HCT116 (cell line): ENCODE measurements at regions not wholly inside any gene's neighbourhood (a gene's known extent, or its start where the extent isn't known, plus 50 kb on each side); places are given as distances from the start of the nearest gene placed in this dataset.

ENCODE experiments used
- ATAC-seq: fragments of 200-7000 bp; cut with Tn5 transposase; 2 replicates; pipeline ENCODE4 v1.9.1; 2020; ENCODE audit warnings: mild to moderate bottlenecking, moderate library complexity
- BruUV-seq: library from RNA; stranded (reverse); fragments of 400-500 nt; replicated peaks from 2 replicates; lab custom pipeline; 2021; lab: Mats Ljungman, UMichigan
- CTCF ChIA-PET: fragments of 300-600 bp; sonication (Branson Sonifier 250); formaldehyde crosslinking; loops from one replicate; lab custom pipeline; 2021; ENCODE audit warnings: antibody characterized with exemption; lab: Charles Lee
- POLR2A ChIA-PET: fragments of 300-600, 350-600 bp; sonication (Branson Sonifier 250); formaldehyde crosslinking; loops from one replicate; lab custom pipeline; 2021; ENCODE audit warnings: antibody characterized with exemption; lab: Charles Lee
- RAD21 ChIA-PET, 2 experiments: fragments of 300-600 bp; sonication (Branson Sonifier 250); formaldehyde crosslinking; loops; one replicate each; lab custom pipeline; 2023; ENCODE audit warnings: low total read pairs in 2 of 2; ENCODE audit not compliant: uncharacterized antibody in 2 of 2, unreplicated experiment in 2 of 2, low non-redundant PET in 1 of 2; lab: Charles Lee
- DNase-seq: peaks from one replicate; pipeline ENCODE4 v3.0.0-alpha.2; 2010; ENCODE audit warnings: low read depth, low spot score
- H2AFZ ChIP-seq: fragments of 200-600 bp; shearing (Covaris generic), sonication (generic); 2 replicates; pipeline ENCODE4 v1.6.1; 2017; ENCODE audit warnings: low read depth, mixed run types, mixed read lengths, antibody characterized with exemption, low read length; ENCODE audit not compliant: poor library complexity, severe bottlenecking
- H3K27ac ChIP-seq: 2 replicates; pipeline ENCODE4 v1.5.1; 2012; ENCODE audit warnings: low read depth, low read length
- H3K27me3 ChIP-seq: fragments of 200-600 bp; sonication (generic); 2 replicates; pipeline ENCODE4 v1.6.1; 2016; ENCODE audit warnings: mixed run types, low read length, mixed read lengths; ENCODE audit not compliant: insufficient read depth
- H3K36me3 ChIP-seq, 2 experiments: fragments of 200-500 bp in 1 of 2; fragments of 200-600 bp in 1 of 2; sonication (Bioruptor generic) in 1 of 2; sonication (generic) in 1 of 2; 2 replicates each; pipeline versions ENCODE4 v1.5.1 to v1.6.1; 2014 to 2016; ENCODE audit warnings: low read length in 2 of 2, inconsistent platforms in 1 of 2, mixed read lengths in 1 of 2, mixed run types in 1 of 2; ENCODE audit not compliant: insufficient read depth in 2 of 2, control insufficient read depth in 1 of 2
- H3K4me1 ChIP-seq, 2 experiments: fragments of 200-600 bp in 1 of 2; sonication (generic) in 1 of 2; 2 replicates each; pipeline versions ENCODE4 v1.5.1 to v1.6.1; 2012 to 2017; ENCODE audit warnings: low read length in 2 of 2, inconsistent platforms in 1 of 2, mild to moderate bottlenecking in 1 of 2, mixed read lengths in 1 of 2, mixed run types in 1 of 2, moderate library complexity in 1 of 2; ENCODE audit not compliant: insufficient read depth in 2 of 2, control insufficient read depth in 1 of 2
- H3K4me2 ChIP-seq: fragments of 200-600 bp; sonication (generic); 2 replicates; pipeline ENCODE4 v1.6.1; 2017; ENCODE audit warnings: mixed run types, low read length, mixed read lengths
- H3K4me3 ChIP-seq, 2 experiments: fragments of 200-600 bp in 1 of 2; sonication (generic) in 1 of 2; replicated peaks in 1 of 2; 2 replicates each; pipeline ENCODE4 v1.5.1; 2011 to 2016; ENCODE audit warnings: low read length in 2 of 2, control low read depth in 1 of 2, low read depth in 1 of 2, mild to moderate bottlenecking in 1 of 2, mixed read lengths in 1 of 2, mixed run types in 1 of 2
- H3K79me2 ChIP-seq: fragments of 200-600 bp; sonication (generic); 2 replicates; pipeline ENCODE4 v1.6.1; 2017; ENCODE audit warnings: mild to moderate bottlenecking, mixed run types, low read length, moderate library complexity, mixed read lengths; ENCODE audit not compliant: insufficient read depth
- H3K9ac ChIP-seq: fragments of 200-600 bp; sonication (generic); 2 replicates; pipeline ENCODE4 v1.6.1; 2016; ENCODE audit warnings: low read length, mixed read lengths
- H3K9me2 ChIP-seq: fragments of 200-600 bp; sonication (generic), shearing (Covaris generic); 2 replicates; pipeline ENCODE4 v1.6.1; 2017; ENCODE audit warnings: mixed run types, mild to moderate bottlenecking, moderate library complexity; ENCODE audit not compliant: insufficient read depth
- H3K9me3 ChIP-seq, 2 experiments: fragments of 200-500 bp in 1 of 2; fragments of 200-600 bp in 1 of 2; sonication (Bioruptor generic) in 1 of 2; sonication (generic) in 1 of 2; 2 replicates each; pipeline ENCODE4 v1.6.1; 2014 to 2017; ENCODE audit warnings: low read length in 2 of 2, mixed read lengths in 2 of 2, inconsistent platforms in 1 of 2, low read depth in 1 of 2, mild to moderate bottlenecking in 1 of 2, mixed run types in 1 of 2, moderate library complexity in 1 of 2; ENCODE audit not compliant: control insufficient read depth in 1 of 2, insufficient read depth in 1 of 2
- H4K20me1 ChIP-seq: fragments of 200-600 bp; sonication (generic), shearing (Covaris generic); 2 replicates; pipeline ENCODE4 v1.6.1; 2017; ENCODE audit warnings: mixed run types, mild to moderate bottlenecking, moderate library complexity; ENCODE audit not compliant: insufficient read depth
- JUND ChIP-seq: IDR thresholded peaks from 2 replicates; pipeline ENCODE4 v1.6.1; 2012
- POLR2AphosphoS5 ChIP-seq: IDR thresholded peaks from 2 replicates; pipeline ENCODE4 v1.6.1; 2011; ENCODE audit warnings: mild to moderate bottlenecking, low read depth, low read length, moderate library complexity
- RAD21 ChIP-seq: IDR thresholded peaks from 2 replicates; pipeline ENCODE4 v1.6.1; 2012; ENCODE audit warnings: low read depth, mild to moderate bottlenecking
- SIN3A ChIP-seq: IDR thresholded peaks from 2 replicates; pipeline ENCODE4 v1.6.1; 2012; ENCODE audit warnings: low read depth
- SRF ChIP-seq: IDR thresholded peaks from 2 replicates; pipeline ENCODE4 v1.6.1; 2012; ENCODE audit warnings: low read depth
- TCF7L2 ChIP-seq: IDR thresholded peaks from 2 replicates; pipeline ENCODE4 v1.7.0; 2011; ENCODE audit warnings: borderline replicate concordance, inconsistent platforms; ENCODE audit not compliant: insufficient read depth, insufficient read length; ENCODE audit errors: extremely low read depth
- ZNF274 ChIP-seq: fragments of 200-500 bp; sonication (Bioruptor generic); IDR thresholded peaks from 2 replicates; pipeline ENCODE4 v1.6.1; 2014; ENCODE audit warnings: mild to moderate bottlenecking, low read depth, low read length, inconsistent platforms
- intact Hi-C: fragments of 100-400 bp; cut with micrococcal nuclease; formaldehyde crosslinking; loops from 2 replicates; pipeline ENCODE4 v1.10.0; 2022
- TF ChIP-seq, protein P1 (sequence below), 3 experiments: fragments of 200-600 bp in 1 of 3; sonication (generic) in 1 of 3; IDR thresholded peaks in 2 of 3; conservative IDR thresholded peaks in 1 of 3; 2 replicates each; pipeline ENCODE4 v1.5.1; 2012 to 2017; ENCODE audit warnings: low read depth in 2 of 3, low read length in 2 of 3, antibody characterized with exemption in 1 of 3, borderline replicate concordance in 1 of 3, control low read depth in 1 of 3, mild to moderate bottlenecking in 1 of 3, mixed read lengths in 1 of 3, mixed run types in 1 of 3, moderate library complexity in 1 of 3; ENCODE audit not compliant: insufficient read depth in 1 of 3
- TF ChIP-seq, protein P2 (sequence below): IDR thresholded peaks from 2 replicates; pipeline ENCODE4 v1.6.1; 2012

DNA sequence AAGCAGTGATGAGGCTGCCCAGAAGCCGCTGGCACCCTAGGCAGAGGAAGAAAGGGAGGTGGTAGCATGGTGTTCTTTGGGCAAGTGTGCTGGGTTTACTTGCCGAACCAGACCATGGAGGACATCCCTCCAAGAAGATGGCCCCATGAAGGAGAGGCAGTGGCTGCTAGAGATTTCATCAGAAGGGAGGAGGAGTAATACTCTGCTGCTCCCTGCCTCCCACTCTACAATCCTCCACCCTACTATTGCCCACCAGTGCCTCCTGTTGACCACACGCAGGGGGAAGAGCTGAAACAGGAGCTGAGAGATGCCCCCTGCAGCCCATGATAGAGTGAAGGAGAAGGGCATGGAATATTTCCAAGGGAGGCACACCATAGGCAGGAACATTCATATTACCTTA lies 51.0 kb upstream of the PRSS23 start:
- ChIA-PET POLR2A (no interaction called here), RAD21 (no interaction called here), CTCF (interaction anchor here (1.3 kb wide), 1 partner anchor 11 kb away, joined by 3 read pairs; no protein-coding TSS in a partner anchor)
- H3K9ac ChIP-seq, result no peak overlapping the region
- no TSS peak for BruUV-seq
- no peaks in the 10 kb centered on the region for H3K36me3 ChIP-seq
- H3K9me3 ChIP-seq, result no peaks in the 10 kb centered on the region
- no peak for DNase-seq
- no peak overlapping the region for H2AFZ ChIP-seq
- no peaks in the 10 kb centered on the region for H3K9me2 ChIP-seq
- no peak overlapping the region for H3K4me2 ChIP-seq
- H3K79me2 ChIP-seq, result no peaks in the 10 kb centered on the region
- intact Hi-C loops, result no loop called here
- TF ChIP-seq TCF7L2, result no peak
- TF ChIP-seq JUND, result no peak
- TF ChIP-seq, protein P1, sequence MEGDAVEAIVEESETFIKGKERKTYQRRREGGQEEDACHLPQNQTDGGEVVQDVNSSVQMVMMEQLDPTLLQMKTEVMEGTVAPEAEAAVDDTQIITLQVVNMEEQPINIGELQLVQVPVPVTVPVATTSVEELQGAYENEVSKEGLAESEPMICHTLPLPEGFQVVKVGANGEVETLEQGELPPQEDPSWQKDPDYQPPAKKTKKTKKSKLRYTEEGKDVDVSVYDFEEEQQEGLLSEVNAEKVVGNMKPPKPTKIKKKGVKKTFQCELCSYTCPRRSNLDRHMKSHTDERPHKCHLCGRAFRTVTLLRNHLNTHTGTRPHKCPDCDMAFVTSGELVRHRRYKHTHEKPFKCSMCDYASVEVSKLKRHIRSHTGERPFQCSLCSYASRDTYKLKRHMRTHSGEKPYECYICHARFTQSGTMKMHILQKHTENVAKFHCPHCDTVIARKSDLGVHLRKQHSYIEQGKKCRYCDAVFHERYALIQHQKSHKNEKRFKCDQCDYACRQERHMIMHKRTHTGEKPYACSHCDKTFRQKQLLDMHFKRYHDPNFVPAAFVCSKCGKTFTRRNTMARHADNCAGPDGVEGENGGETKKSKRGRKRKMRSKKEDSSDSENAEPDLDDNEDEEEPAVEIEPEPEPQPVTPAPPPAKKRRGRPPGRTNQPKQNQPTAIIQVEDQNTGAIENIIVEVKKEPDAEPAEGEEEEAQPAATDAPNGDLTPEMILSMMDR (IDR thresholded peaks at IDR 0.05 in 2 of 3, conservative IDR thresholded peaks at IDR 0.05 in 1 of 3; ENCODE audit: borderline replicate concordance in 1 of 3, insufficient read depth in 1 of 3, low read depth in 2 of 3, low read length in 2 of 3), result peak; percentile 29 to 74 (median 39); a peak in 5 of 6 replicates
- TF ChIP-seq ZNF274, result no peak
- TF ChIP-seq SIN3A, result no peak
- TF ChIP-seq SRF, result no peak
- TF ChIP-seq, protein P2, sequence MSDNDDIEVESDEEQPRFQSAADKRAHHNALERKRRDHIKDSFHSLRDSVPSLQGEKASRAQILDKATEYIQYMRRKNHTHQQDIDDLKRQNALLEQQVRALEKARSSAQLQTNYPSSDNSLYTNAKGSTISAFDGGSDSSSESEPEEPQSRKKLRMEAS, result no peak
- TF ChIP-seq RAD21, result peak; percentile 42
- no peak for TF ChIP-seq POLR2AphosphoS5
- TF ChIP-seq, all 23 proteins: peak for 2
- Histone ChIP-seq H3K27ac (no peak overlapping the region), H3K27me3 (no peaks in the 10 kb centered on the region), H4K20me1 (no peaks in the 10 kb centered on the region), H3K4me3 (no peak overlapping the region), H3K4me1 (peaks cover 0 to 10% of the 10 kb centered on the region in 2 experiments; a peak in 2 of 4 replicates)
- peak; percentile 69 for ATAC-seq
